PFSK-1 (cell line): ENCODE measurements at regions not wholly inside any gene's neighbourhood (a gene's known extent, or its start where the extent isn't known, plus 50 kb on each side); places are given as distances from the start of the nearest gene placed in this dataset.

ENCODE experiments used
- FOXP2 ChIP-seq: optimal IDR thresholded peaks from 2 replicates; pipeline ENCODE3; 2011; ENCODE audit warnings: borderline replicate concordance, control low read depth, inconsistent platforms; ENCODE audit not compliant: insufficient read depth; ENCODE audit errors: extremely low read length, extremely low read depth
- POLR2AphosphoS5 ChIP-seq: IDR thresholded peaks from 2 replicates; pipeline ENCODE4 v1.6.1; 2012; ENCODE audit warnings: low read depth, mild to moderate bottlenecking, control low read depth, low read length, moderate library complexity
- SIN3A ChIP-seq: IDR thresholded peaks from 2 replicates; pipeline ENCODE4 v1.6.1; 2012; ENCODE audit warnings: mild to moderate bottlenecking, low read length, moderate library complexity, borderline replicate concordance; ENCODE audit not compliant: insufficient read depth
- TAF1 ChIP-seq: IDR thresholded peaks from 2 replicates; pipeline ENCODE4 v1.6.1; 2012; ENCODE audit warnings: low read length, control low read depth, borderline replicate concordance; ENCODE audit not compliant: insufficient read depth
- TF ChIP-seq, protein P1 (sequence below), 2 experiments: IDR thresholded peaks; 2 replicates each; pipeline versions ENCODE4 v1.6.1 to v1.8.0; 2011 to 2012; ENCODE audit warnings: low read depth in 2 of 2, low read length in 2 of 2, control low read depth in 1 of 2, inconsistent platforms in 1 of 2, mild to moderate bottlenecking in 1 of 2, moderate library complexity in 1 of 2; ENCODE audit not compliant: insufficient read depth in 1 of 2

DNA sequence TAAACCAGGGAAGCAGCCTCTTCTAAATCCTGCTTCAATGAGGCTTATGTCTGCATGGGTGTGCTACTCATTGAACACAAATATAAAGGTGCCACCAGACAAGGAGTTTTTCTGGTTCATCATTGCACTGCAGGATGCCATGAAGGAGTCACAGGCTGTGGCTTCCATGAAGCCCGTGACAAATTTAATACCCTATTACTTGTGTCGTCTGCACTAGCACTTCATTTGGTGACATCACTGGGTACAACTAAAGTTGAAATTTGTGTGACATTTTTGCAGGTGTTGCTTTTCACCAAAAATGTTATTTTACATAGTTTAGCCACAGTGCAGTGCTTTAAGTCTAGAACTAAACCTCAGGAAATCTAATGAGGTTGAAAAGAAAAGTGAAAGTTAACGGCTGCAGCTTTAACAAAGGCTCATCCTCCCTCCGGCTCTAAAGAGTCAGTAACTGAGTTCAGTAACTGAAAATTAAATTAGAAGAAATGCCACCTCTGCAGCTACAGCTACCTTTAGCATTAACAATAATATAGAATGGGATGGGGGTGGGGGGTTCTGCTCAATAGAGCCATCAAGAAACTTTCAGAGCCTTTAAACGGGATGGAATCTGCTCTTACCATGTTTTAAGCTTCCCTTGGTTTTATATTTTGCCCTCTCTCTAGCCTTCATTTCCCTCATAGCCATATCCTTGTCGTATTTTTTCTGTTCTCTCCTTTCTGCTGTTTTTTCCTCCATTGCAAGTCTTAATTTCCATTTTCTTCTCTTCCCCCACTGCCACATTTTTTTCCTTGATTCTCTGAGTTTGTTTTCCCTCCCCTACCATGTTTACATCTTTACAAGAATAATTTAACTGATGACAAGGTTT lies 233.8 kb upstream of the TMEM161B start:
- no peak for TF ChIP-seq TAF1
- no peak for TF ChIP-seq POLR2AphosphoS5
- TF ChIP-seq, protein P1, sequence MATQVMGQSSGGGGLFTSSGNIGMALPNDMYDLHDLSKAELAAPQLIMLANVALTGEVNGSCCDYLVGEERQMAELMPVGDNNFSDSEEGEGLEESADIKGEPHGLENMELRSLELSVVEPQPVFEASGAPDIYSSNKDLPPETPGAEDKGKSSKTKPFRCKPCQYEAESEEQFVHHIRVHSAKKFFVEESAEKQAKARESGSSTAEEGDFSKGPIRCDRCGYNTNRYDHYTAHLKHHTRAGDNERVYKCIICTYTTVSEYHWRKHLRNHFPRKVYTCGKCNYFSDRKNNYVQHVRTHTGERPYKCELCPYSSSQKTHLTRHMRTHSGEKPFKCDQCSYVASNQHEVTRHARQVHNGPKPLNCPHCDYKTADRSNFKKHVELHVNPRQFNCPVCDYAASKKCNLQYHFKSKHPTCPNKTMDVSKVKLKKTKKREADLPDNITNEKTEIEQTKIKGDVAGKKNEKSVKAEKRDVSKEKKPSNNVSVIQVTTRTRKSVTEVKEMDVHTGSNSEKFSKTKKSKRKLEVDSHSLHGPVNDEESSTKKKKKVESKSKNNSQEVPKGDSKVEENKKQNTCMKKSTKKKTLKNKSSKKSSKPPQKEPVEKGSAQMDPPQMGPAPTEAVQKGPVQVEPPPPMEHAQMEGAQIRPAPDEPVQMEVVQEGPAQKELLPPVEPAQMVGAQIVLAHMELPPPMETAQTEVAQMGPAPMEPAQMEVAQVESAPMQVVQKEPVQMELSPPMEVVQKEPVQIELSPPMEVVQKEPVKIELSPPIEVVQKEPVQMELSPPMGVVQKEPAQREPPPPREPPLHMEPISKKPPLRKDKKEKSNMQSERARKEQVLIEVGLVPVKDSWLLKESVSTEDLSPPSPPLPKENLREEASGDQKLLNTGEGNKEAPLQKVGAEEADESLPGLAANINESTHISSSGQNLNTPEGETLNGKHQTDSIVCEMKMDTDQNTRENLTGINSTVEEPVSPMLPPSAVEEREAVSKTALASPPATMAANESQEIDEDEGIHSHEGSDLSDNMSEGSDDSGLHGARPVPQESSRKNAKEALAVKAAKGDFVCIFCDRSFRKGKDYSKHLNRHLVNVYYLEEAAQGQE (IDR thresholded peaks at IDR 0.05; ENCODE audit: insufficient read depth in 1 of 2, low read depth in 2 of 2, low read length in 2 of 2), result no peak
- no peak for TF ChIP-seq FOXP2
- TF ChIP-seq SIN3A, result no peak
